ENCODE measurements at regions not wholly inside any gene's neighbourhood (a gene's known extent, or its start where the extent isn't known, plus 50 kb on each side); places are given as distances from the start of the nearest gene placed in this dataset.

GRCh38 chr21:16020878-16021277 lies 291.1 kb downstream of the USP25 start:
- DNase-seq = no peak

GRCh38 chr21:16022116-16022515 lies 292.3 kb downstream of the USP25 start:
- no peak for DNase-seq

- no peak for DNase-seq
Measured at GRCh38 chr21:16022921-16023320, 293.1 kb downstream of the USP25 start.

- DNase-seq = no peak
Measured at GRCh38 chr21:16028142-16028541, 298.4 kb downstream of the USP25 start.

- no peak for DNase-seq
Measured at GRCh38 chr21:16028941-16029464, 299.2 kb downstream of the USP25 start.

GRCh38 chr21:16033193-16033592 lies 303.4 kb downstream of the USP25 start:
- DNase-seq = no peak

- no peak for DNase-seq
Measured at GRCh38 chr21:16034446-16035190, 304.8 kb downstream of the USP25 start.

- no peak for DNase-seq
Measured at GRCh38 chr21:16037421-16037955, 307.7 kb downstream of the USP25 start.

GRCh38 chr21:16040601-16041000 lies 310.8 kb downstream of the USP25 start:
- no peak for DNase-seq

- DNase-seq = no peak
Measured at GRCh38 chr21:16044676-16045075, 314.9 kb downstream of the USP25 start.

- no peak for DNase-seq
Measured at GRCh38 chr21:16046656-16047330, 317.0 kb downstream of the USP25 start.

GRCh38 chr21:16047904-16048303 lies 318.1 kb downstream of the USP25 start:
- DNase-seq = no peak

- DNase-seq = no peak
Measured at GRCh38 chr21:16055014-16055413, 325.2 kb downstream of the USP25 start.

GRCh38 chr21:16058896-16059295 lies 329.1 kb downstream of the USP25 start:
- DNase-seq = no peak

GRCh38 chr21:16059981-16060380 lies 330.2 kb downstream of the USP25 start:
- DNase-seq = no peak

GRCh38 chr21:16061194-16061593 lies 331.4 kb downstream of the USP25 start:
- no peak for DNase-seq

- no peak for DNase-seq
Measured at GRCh38 chr21:16069178-16070112, 339.7 kb downstream of the USP25 start.

GRCh38 chr21:16070207-16070651 lies 340.4 kb downstream of the USP25 start:
- no peak for DNase-seq

- DNase-seq = no peak
Measured at GRCh38 chr21:16071092-16071491, 341.3 kb downstream of the USP25 start.

- no peak for DNase-seq
Measured at GRCh38 chr21:16071761-16072160, 342.0 kb downstream of the USP25 start.

GRCh38 chr21:16072221-16072620 lies 342.4 kb downstream of the USP25 start:
- DNase-seq = no peak

- DNase-seq = no peak
Measured at GRCh38 chr21:16072737-16073136, 343.0 kb downstream of the USP25 start.

GRCh38 chr21:16073586-16073985 lies 343.8 kb downstream of the USP25 start:
- DNase-seq = no peak

Measured in activated T-cell treated with anti-CD3 and anti-CD28 coated beads, Interleukin-2, amount 50 U/mL, for 48 hours (primary cell).